GM23338 (cell line): ENCODE measurements at regions not wholly inside any gene's neighbourhood (a gene's known extent, or its start where the extent isn't known, plus 50 kb on each side); places are given as distances from the start of the nearest gene placed in this dataset.

Source experiments
- ATAC-seq: fragments of 200-7000 bp; cut with Tn5 transposase; 3 replicates; pipeline ENCODE4 v1.9.1; 2020
- DNase-seq: peaks from one replicate; pipeline ENCODE4 v3.0.0-alpha.2; 2015; ENCODE audit warnings: low spot score
- H2AFZ ChIP-seq: fragments of 200-600 bp; sonication (generic); 2 replicates; pipeline ENCODE4 v1.8.0; 2016; ENCODE audit warnings: antibody characterized with exemption, mild to moderate bottlenecking, moderate library complexity
- H3F3A ChIP-seq: fragments of 200-600 bp; sonication (generic); replicated peaks from 2 replicates; pipeline ENCODE4 v1.8.0; 2017; ENCODE audit warnings: antibody characterized with exemption, mixed run types, low read depth
- H3K27ac ChIP-seq: fragments of 200-600 bp; sonication (generic); 2 replicates; pipeline ENCODE4 v1.6.1; 2016; ENCODE audit warnings: low read depth
- H3K27me3 ChIP-seq: fragments of 200-600 bp; sonication (generic); 2 replicates; pipeline ENCODE4 v1.8.0; 2016; ENCODE audit warnings: mild to moderate bottlenecking, mixed run types, moderate library complexity; ENCODE audit not compliant: insufficient read depth
- H3K36me3 ChIP-seq: fragments of 200-600 bp; sonication (generic); 2 replicates; pipeline ENCODE4 v1.8.0; 2016; ENCODE audit warnings: mild to moderate bottlenecking; ENCODE audit not compliant: insufficient read depth
- H3K4me1 ChIP-seq: fragments of 200-600 bp; sonication (generic); 2 replicates; pipeline ENCODE4 v1.8.0; 2016; ENCODE audit warnings: mild to moderate bottlenecking, moderate library complexity; ENCODE audit not compliant: insufficient read depth
- H3K4me2 ChIP-seq: fragments of 200-600 bp; sonication (generic); 2 replicates; pipeline ENCODE4 v1.7.1; 2017; ENCODE audit warnings: mixed run types
- H3K4me3 ChIP-seq: fragments of 200-600 bp; sonication (generic); 2 replicates; pipeline ENCODE4 v1.6.1; 2016; ENCODE audit warnings: mixed run types
- H3K79me2 ChIP-seq: fragments of 200-600 bp; sonication (generic); replicated peaks from 2 replicates; pipeline ENCODE4 v1.8.0; 2017; ENCODE audit warnings: mild to moderate bottlenecking; ENCODE audit not compliant: insufficient read depth
- H3K9me2 ChIP-seq: fragments of 200-600 bp; sonication (generic); 2 replicates; pipeline ENCODE4 v1.8.0; 2017; ENCODE audit not compliant: insufficient read depth
- H4K20me1 ChIP-seq: fragments of 200-600 bp; sonication (generic); replicated peaks from 2 replicates; pipeline ENCODE4 v1.8.0; 2017; ENCODE audit warnings: mild to moderate bottlenecking; ENCODE audit not compliant: insufficient read depth
- H3K27ac Mint-ChIP-seq: 2 replicates; pipeline ENCODE4 v1.8.0; 2020; ENCODE audit warnings: inconsistent platforms, mild to moderate bottlenecking, moderate library complexity, mixed read lengths
- H3K27me3 Mint-ChIP-seq: 3 replicates; pipeline ENCODE4 v1.8.0; 2022; ENCODE audit warnings: low read depth, mild to moderate bottlenecking, moderate library complexity, mixed read lengths, inconsistent platforms; ENCODE audit not compliant: insufficient read depth, poor library complexity
- H3K36me3 Mint-ChIP-seq: 3 replicates; pipeline ENCODE4 v1.8.0; 2021; ENCODE audit warnings: low read depth, mild to moderate bottlenecking, inconsistent platforms, moderate library complexity, mixed read lengths
- H3K4me1 Mint-ChIP-seq: 3 replicates; pipeline ENCODE4 v1.8.0; 2020; ENCODE audit warnings: mild to moderate bottlenecking, inconsistent platforms, mixed read lengths
- H3K4me3 Mint-ChIP-seq: 3 replicates; pipeline ENCODE4 v1.8.0; 2021; ENCODE audit warnings: moderate library complexity, mild to moderate bottlenecking, inconsistent platforms, mixed read lengths
- H3K9me3 Mint-ChIP-seq: 3 replicates; pipeline ENCODE4 v1.8.0; 2020; ENCODE audit warnings: moderate library complexity, mild to moderate bottlenecking, inconsistent platforms, mixed read lengths
- EZH2 ChIP-seq: fragments of 200-600 bp; sonication (generic); IDR thresholded peaks from one replicate; pipeline ENCODE4 v1.8.0; 2017; ENCODE audit warnings: antibody characterized with exemption, mild to moderate bottlenecking, low read depth; ENCODE audit not compliant: unreplicated experiment
- EZH2phosphoT487 ChIP-seq: fragments of 200-600 bp; sonication (generic); IDR thresholded peaks from one replicate; pipeline ENCODE4 v1.8.1; 2018; ENCODE audit warnings: antibody characterized with exemption; ENCODE audit not compliant: unreplicated experiment
- JUNB ChIP-seq: IDR thresholded peaks from one replicate; pipeline ENCODE4 v1.6.1; 2016; ENCODE audit warnings: antibody characterized with exemption; ENCODE audit not compliant: unreplicated experiment
- POLR2AphosphoS5 ChIP-seq: IDR thresholded peaks from 2 replicates; pipeline ENCODE4 v1.6.1; 2016; ENCODE audit warnings: antibody characterized with exemption, low read depth
- STAT1 ChIP-seq: IDR thresholded peaks from one replicate; pipeline ENCODE4 v1.6.1; 2016; ENCODE audit warnings: antibody characterized with exemption; ENCODE audit not compliant: unreplicated experiment
- ZNF331 ChIP-seq: fragments of 250-450 bp; sonication (Bioruptor Pico); IDR thresholded peaks from 2 replicates; pipeline ENCODE4 v1.5.0; 2020; ENCODE audit warnings: low read depth, mild to moderate bottlenecking, moderate library complexity
- TF ChIP-seq, protein P1 (sequence below), 2 experiments: fragments of 200-600 bp in 1 of 2; sonication (generic) in 1 of 2; conservative IDR thresholded peaks; 2 replicates each; pipeline versions ENCODE4 v1.5.1 to v1.6.1; 2016 to 2017; ENCODE audit warnings: antibody characterized with exemption in 2 of 2, low read depth in 2 of 2, mild to moderate bottlenecking in 2 of 2, moderate library complexity in 1 of 2
- TF ChIP-seq, protein P2 (sequence below): IDR thresholded peaks from 2 replicates; pipeline ENCODE4 v1.6.1; 2016; ENCODE audit warnings: antibody characterized with exemption
- TF ChIP-seq, protein P3 (sequence below): fragments of 250-450 bp; sonication (Bioruptor Pico); IDR thresholded peaks from 2 replicates; pipeline ENCODE4 v1.5.0; 2020; ENCODE audit warnings: mild to moderate bottlenecking, moderate library complexity

DNA sequence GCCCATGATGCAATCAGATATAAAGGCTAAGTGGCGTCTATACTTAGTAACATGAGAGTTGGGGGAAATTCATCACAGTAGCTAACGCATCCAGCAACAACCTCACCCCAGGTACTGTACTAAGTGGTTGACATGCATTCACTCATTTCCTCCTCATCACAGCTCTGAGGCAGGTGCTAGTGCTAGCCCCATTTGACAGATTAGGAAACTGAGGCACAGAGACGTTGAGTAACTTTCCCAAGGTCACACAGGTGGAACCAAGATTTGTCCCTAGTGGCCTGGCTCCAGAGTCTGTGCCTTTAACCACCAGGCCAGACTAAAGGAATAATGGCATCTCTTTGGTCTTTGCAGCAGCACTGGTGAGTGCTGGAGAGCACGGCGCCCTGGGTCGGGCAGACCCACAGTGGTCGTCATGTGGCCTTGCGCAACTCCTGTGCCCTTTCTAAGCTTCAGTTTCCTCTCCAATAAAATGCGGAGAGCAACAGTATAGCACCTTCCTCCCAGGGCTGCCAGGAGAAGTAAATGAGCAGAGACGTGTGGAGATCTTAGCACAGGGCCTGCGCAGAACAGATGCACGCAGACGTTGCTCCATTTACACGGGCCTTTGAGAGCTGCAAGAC lies 186.4 kb downstream of the BCOR start:
- no peaks in the 10 kb centered on the region for H3F3A ChIP-seq
- H3K9me2 ChIP-seq: no peaks in the 10 kb centered on the region
- H3K27ac ChIP-seq: no peak overlapping the region
- no peaks in the 10 kb centered on the region for H3K79me2 ChIP-seq
- DNase-seq (no peak), ATAC-seq (no peak)
- H3K27me3 Mint-ChIP-seq: peaks cover 11% of the 10 kb centered on the region
- H3K4me3 ChIP-seq: no peak overlapping the region
- TF ChIP-seq, protein P1, sequence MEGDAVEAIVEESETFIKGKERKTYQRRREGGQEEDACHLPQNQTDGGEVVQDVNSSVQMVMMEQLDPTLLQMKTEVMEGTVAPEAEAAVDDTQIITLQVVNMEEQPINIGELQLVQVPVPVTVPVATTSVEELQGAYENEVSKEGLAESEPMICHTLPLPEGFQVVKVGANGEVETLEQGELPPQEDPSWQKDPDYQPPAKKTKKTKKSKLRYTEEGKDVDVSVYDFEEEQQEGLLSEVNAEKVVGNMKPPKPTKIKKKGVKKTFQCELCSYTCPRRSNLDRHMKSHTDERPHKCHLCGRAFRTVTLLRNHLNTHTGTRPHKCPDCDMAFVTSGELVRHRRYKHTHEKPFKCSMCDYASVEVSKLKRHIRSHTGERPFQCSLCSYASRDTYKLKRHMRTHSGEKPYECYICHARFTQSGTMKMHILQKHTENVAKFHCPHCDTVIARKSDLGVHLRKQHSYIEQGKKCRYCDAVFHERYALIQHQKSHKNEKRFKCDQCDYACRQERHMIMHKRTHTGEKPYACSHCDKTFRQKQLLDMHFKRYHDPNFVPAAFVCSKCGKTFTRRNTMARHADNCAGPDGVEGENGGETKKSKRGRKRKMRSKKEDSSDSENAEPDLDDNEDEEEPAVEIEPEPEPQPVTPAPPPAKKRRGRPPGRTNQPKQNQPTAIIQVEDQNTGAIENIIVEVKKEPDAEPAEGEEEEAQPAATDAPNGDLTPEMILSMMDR (conservative IDR thresholded peaks at IDR 0.05; ENCODE audit: low read depth in 2 of 2): no peak
- no peak for TF ChIP-seq STAT1
- no peak for TF ChIP-seq EZH2
- TF ChIP-seq, protein P2, sequence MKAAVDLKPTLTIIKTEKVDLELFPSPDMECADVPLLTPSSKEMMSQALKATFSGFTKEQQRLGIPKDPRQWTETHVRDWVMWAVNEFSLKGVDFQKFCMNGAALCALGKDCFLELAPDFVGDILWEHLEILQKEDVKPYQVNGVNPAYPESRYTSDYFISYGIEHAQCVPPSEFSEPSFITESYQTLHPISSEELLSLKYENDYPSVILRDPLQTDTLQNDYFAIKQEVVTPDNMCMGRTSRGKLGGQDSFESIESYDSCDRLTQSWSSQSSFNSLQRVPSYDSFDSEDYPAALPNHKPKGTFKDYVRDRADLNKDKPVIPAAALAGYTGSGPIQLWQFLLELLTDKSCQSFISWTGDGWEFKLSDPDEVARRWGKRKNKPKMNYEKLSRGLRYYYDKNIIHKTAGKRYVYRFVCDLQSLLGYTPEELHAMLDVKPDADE: no peak
- TF ChIP-seq EZH2phosphoT487: no peak
- TF ChIP-seq, protein P3, sequence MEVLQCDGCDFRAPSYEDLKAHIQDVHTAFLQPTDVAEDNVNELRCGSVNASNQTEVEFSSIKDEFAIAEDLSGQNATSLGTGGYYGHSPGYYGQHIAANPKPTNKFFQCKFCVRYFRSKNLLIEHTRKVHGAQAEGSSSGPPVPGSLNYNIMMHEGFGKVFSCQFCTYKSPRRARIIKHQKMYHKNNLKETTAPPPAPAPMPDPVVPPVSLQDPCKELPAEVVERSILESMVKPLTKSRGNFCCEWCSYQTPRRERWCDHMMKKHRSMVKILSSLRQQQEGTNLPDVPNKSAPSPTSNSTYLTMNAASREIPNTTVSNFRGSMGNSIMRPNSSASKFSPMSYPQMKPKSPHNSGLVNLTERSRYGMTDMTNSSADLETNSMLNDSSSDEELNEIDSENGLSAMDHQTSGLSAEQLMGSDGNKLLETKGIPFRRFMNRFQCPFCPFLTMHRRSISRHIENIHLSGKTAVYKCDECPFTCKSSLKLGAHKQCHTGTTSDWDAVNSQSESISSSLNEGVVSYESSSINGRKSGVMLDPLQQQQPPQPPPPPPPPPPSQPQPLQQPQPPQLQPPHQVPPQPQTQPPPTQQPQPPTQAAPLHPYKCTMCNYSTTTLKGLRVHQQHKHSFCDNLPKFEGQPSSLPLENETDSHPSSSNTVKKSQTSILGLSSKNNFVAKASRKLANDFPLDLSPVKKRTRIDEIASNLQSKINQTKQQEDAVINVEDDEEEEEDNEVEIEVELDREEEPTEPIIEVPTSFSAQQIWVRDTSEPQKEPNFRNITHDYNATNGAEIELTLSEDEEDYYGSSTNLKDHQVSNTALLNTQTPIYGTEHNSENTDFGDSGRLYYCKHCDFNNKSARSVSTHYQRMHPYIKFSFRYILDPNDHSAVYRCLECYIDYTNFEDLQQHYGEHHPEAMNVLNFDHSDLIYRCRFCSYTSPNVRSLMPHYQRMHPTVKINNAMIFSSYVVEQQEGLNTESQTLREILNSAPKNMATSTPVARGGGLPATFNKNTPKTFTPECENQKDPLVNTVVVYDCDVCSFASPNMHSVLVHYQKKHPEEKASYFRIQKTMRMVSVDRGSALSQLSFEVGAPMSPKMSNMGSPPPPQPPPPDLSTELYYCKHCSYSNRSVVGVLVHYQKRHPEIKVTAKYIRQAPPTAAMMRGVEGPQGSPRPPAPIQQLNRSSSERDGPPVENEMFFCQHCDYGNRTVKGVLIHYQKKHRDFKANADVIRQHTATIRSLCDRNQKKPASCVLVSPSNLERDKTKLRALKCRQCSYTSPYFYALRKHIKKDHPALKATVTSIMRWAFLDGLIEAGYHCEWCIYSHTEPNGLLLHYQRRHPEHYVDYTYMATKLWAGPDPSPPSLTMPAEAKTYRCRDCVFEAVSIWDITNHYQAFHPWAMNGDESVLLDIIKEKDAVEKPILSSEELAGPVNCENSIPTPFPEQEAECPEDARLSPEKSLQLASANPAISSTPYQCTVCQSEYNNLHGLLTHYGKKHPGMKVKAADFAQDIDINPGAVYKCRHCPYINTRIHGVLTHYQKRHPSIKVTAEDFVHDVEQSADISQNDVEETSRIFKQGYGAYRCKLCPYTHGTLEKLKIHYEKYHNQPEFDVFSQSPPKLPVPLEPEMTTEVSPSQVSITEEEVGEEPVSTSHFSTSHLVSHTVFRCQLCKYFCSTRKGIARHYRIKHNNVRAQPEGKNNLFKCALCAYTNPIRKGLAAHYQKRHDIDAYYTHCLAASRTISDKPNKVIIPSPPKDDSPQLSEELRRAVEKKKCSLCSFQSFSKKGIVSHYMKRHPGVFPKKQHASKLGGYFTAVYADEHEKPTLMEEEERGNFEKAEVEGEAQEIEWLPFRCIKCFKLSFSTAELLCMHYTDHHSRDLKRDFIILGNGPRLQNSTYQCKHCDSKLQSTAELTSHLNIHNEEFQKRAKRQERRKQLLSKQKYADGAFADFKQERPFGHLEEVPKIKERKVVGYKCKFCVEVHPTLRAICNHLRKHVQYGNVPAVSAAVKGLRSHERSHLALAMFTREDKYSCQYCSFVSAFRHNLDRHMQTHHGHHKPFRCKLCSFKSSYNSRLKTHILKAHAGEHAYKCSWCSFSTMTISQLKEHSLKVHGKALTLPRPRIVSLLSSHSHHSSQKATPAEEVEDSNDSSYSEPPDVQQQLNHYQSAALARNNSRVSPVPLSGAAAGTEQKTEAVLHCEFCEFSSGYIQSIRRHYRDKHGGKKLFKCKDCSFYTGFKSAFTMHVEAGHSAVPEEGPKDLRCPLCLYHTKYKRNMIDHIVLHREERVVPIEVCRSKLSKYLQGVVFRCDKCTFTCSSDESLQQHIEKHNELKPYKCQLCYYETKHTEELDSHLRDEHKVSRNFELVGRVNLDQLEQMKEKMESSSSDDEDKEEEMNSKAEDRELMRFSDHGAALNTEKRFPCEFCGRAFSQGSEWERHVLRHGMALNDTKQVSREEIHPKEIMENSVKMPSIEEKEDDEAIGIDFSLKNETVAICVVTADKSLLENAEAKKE (CRISPR knock-in tag): no peak
- TF ChIP-seq ZNF331 (CRISPR knock-in tag): no peak
- TF ChIP-seq POLR2AphosphoS5: no peak
- TF ChIP-seq JUNB: no peak
- H2AFZ ChIP-seq: no peak overlapping the region
- no peak overlapping the region for H3K4me2 ChIP-seq
- no peaks in the 10 kb centered on the region for H4K20me1 ChIP-seq
- H3K36me3 Mint-ChIP-seq: no peaks in the 10 kb centered on the region
- no peak overlapping the region for H3K27ac Mint-ChIP-seq
- no peak overlapping the region for H3K4me3 Mint-ChIP-seq
- peaks cover 7% of the 10 kb centered on the region for H3K4me1 Mint-ChIP-seq
- H3K36me3 ChIP-seq: no peaks in the 10 kb centered on the region
- no peaks in the 10 kb centered on the region for H3K9me3 Mint-ChIP-seq
- H3K27me3 ChIP-seq: no peaks in the 10 kb centered on the region
- H3K4me1 ChIP-seq: no peaks in the 10 kb centered on the region
